ENCODE measurements at regions not wholly inside any gene's neighbourhood (a gene's known extent, or its start where the extent isn't known, plus 50 kb on each side); places are given as distances from the start of the nearest gene placed in this dataset.
A peak's percentile ranks its signal among the peaks of the same experiment; 100 is the strongest.
"Not testable (repeated sequence)": the region's sequence is repeated elsewhere in the genome, so short reads cannot be mapped to it uniquely, and the experiment has no call there.

DNA sequence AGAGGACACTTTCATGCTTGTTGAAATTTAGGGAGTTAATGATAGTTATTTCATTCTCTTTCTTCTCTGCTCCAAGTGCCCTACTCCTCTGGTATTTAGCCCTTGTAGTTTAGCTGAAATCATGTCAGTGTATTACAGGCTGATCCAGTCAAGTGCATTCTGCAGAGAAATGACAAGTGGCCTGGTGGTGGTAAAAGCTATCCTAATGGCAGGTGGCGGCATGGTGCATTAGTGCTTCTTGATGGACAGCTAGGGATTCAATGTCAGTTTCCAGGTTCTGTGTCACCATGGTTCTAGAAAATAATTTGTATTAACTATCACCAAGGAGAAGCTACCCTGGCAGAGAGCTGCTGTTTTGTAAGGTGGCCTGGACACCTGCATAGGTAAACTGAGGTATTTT lies 90.0 kb upstream of the BNIP2 start:
- Histone ChIP-seq H3K27me3 (ENCODE audit: control insufficient read depth, insufficient read depth, low read length, poor library complexity, severe bottlenecking) (no peaks in the 10 kb centered on the region), H3K27ac (ENCODE audit: low read depth, low read length) (no peak overlapping the region), H3K4me3 (ENCODE audit: low read length) (no peak overlapping the region), H3K9me3 (ENCODE audit: control insufficient read depth, low read length) (no peaks in the 10 kb centered on the region), H3K36me3 (ENCODE audit: control insufficient read depth, insufficient read depth, low read length) (no peaks in the 10 kb centered on the region), H3K9ac (ENCODE audit: extremely low read depth, low read length, poor library complexity, severe bottlenecking) (no peak overlapping the region), H3K4me1 (ENCODE audit: control insufficient read depth, insufficient read depth, low read length) (peaks cover 6% of the 10 kb centered on the region)
- no peak overlapping the region for H3K4me3 Mint-ChIP-seq
- H3K9me3 Mint-ChIP-seq: peaks cover 9% of the 10 kb centered on the region
- peaks cover 2% of the 10 kb centered on the region for H3K36me3 Mint-ChIP-seq (ENCODE audit: low read depth)
- DNase-seq: no peak
- WGBS, 2 experiments (ENCODE audit: insufficient coverage in 1 of 2, insufficient read length in 1 of 2): 100% methylated on average over 1 of the region's 1 CpG; no CpG with 5 or more reads in 1 of the 2 experiments
- TF ChIP-seq, protein P1, sequence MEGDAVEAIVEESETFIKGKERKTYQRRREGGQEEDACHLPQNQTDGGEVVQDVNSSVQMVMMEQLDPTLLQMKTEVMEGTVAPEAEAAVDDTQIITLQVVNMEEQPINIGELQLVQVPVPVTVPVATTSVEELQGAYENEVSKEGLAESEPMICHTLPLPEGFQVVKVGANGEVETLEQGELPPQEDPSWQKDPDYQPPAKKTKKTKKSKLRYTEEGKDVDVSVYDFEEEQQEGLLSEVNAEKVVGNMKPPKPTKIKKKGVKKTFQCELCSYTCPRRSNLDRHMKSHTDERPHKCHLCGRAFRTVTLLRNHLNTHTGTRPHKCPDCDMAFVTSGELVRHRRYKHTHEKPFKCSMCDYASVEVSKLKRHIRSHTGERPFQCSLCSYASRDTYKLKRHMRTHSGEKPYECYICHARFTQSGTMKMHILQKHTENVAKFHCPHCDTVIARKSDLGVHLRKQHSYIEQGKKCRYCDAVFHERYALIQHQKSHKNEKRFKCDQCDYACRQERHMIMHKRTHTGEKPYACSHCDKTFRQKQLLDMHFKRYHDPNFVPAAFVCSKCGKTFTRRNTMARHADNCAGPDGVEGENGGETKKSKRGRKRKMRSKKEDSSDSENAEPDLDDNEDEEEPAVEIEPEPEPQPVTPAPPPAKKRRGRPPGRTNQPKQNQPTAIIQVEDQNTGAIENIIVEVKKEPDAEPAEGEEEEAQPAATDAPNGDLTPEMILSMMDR (conservative IDR thresholded peaks at IDR 0.05): no peak
- peaks cover 21% of the 10 kb centered on the region for H3K27me3 Mint-ChIP-seq (ENCODE audit: insufficient read depth)
- H3K27ac Mint-ChIP-seq: no peak overlapping the region
- H3K4me1 Mint-ChIP-seq: peaks cover 9% of the 10 kb centered on the region

DNA sequence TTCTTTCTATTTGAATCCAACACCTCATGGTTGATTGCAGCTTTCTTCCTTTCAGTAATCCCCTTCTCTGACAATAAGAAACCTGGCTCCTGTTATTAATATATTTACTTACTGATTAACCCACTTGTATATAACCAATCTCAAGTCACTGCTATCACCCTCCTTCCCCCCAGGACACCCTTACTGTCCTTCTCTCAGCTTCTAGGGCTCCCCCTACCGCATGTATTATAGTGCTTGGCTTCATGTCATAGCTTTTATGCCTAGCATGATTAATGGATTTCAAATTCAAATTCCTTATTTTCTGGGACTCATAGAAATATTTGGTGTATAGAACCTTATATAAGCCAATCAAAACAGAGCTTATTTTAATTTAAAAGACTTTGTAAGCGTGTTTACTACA lies 75.7 kb upstream of the BNIP2 start:
- Mint-ChIP-seq H3K27me3 (ENCODE audit: insufficient read depth) (no peaks in the 10 kb centered on the region), H3K9me3 (no peaks in the 10 kb centered on the region), H3K36me3 (ENCODE audit: low read depth) (no peaks in the 10 kb centered on the region), H3K4me3 (no peak overlapping the region), H3K27ac (no peak overlapping the region), H3K4me1 (peaks cover 18% of the 10 kb centered on the region)
- no peak overlapping the region for H3K9ac ChIP-seq (ENCODE audit: extremely low read depth, low read length, poor library complexity, severe bottlenecking)
- no peak overlapping the region for H3K27ac ChIP-seq (ENCODE audit: low read depth, low read length)
- H3K36me3 ChIP-seq (ENCODE audit: control insufficient read depth, insufficient read depth, low read length): no peaks in the 10 kb centered on the region
- no peaks in the 10 kb centered on the region for H3K9me3 ChIP-seq (ENCODE audit: control insufficient read depth, low read length)
- no peak for DNase-seq
- no peaks in the 10 kb centered on the region for H3K27me3 ChIP-seq (ENCODE audit: control insufficient read depth, insufficient read depth, low read length, poor library complexity, severe bottlenecking)
- 77% methylated on average over 2 of the region's 2 CpGs; no CpG with 5 or more reads in 1 of the 2 experiments for WGBS, 2 experiments (ENCODE audit: insufficient coverage in 1 of 2, insufficient read length in 1 of 2)
- H3K4me3 ChIP-seq (ENCODE audit: low read length): no peak overlapping the region
- TF ChIP-seq, protein P1 (conservative IDR thresholded peaks at IDR 0.05): peak; percentile 59
- H3K4me1 ChIP-seq (ENCODE audit: control insufficient read depth, insufficient read depth, low read length): peaks cover 4% of the 10 kb centered on the region

DNA sequence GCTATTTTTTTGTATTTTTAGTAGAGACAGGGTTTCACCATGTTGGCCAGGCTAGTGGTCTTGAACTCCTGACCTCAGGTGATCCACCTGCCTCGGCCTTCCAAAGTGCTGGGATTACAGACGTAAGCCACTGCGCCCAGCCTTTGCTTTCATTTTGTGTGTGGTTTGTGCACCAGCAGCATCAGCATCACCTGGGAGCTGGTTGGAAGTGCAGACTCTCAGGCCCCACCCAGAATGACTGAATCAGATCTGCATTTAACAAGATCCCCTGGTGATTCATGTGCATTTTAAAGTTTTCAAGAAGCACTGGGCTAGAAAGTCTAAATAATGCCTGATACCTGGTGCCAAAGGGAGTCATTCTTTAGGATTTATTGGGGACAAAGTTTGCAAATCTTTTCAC lies 73.4 kb upstream of the BNIP2 start:
- Mint-ChIP-seq H3K36me3 (ENCODE audit: low read depth) (no peaks in the 10 kb centered on the region), H3K4me1 (peaks cover 18% of the 10 kb centered on the region), H3K27me3 (ENCODE audit: insufficient read depth) (no peaks in the 10 kb centered on the region), H3K27ac (no peak overlapping the region), H3K4me3 (no peak overlapping the region), H3K9me3 (no peaks in the 10 kb centered on the region)
- peak; percentile 57 for DNase-seq
- H3K27ac ChIP-seq (ENCODE audit: low read depth, low read length): no peak overlapping the region
- peaks cover 4% of the 10 kb centered on the region for H3K4me1 ChIP-seq (ENCODE audit: control insufficient read depth, insufficient read depth, low read length)
- TF ChIP-seq, protein P1 (conservative IDR thresholded peaks at IDR 0.05): no peak
- H3K27me3 ChIP-seq (ENCODE audit: control insufficient read depth, insufficient read depth, low read length, poor library complexity, severe bottlenecking): no peaks in the 10 kb centered on the region
- H3K9me3 ChIP-seq (ENCODE audit: control insufficient read depth, low read length): no peaks in the 10 kb centered on the region
- H3K4me3 ChIP-seq (ENCODE audit: low read length): no peak overlapping the region
- no peaks in the 10 kb centered on the region for H3K36me3 ChIP-seq (ENCODE audit: control insufficient read depth, insufficient read depth, low read length)
- H3K9ac ChIP-seq (ENCODE audit: extremely low read depth, low read length, poor library complexity, severe bottlenecking): no peak overlapping the region
- 81 to 83% methylated on average over 3 of the region's 3 CpGs for WGBS, 2 experiments (ENCODE audit: insufficient coverage in 1 of 2, insufficient read length in 1 of 2)

DNA sequence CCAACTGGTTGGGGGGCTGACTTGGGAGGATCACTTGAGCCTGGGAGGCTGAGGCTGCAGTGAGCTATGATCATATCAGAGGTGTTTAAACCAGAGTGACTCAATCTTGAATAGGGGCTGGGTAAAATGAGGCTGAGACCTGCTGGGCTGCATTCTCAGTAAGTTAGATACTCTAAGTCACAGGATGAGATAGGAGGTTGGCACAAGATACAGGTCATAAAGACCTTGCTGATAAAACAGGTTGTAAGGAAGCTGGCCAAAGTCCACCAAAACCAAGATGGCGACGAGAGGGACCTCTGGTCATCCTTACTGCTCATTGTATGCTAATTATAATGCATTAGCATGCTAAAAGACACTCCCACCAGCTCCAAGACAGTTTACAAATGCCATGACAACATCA lies 71.1 kb upstream of the BNIP2 start:
- H3K4me3 ChIP-seq (ENCODE audit: low read length); DNase-seq; H3K36me3 ChIP-seq (ENCODE audit: control insufficient read depth, insufficient read depth, low read length); H3K27me3 Mint-ChIP-seq (ENCODE audit: insufficient read depth); H3K9me3 ChIP-seq (ENCODE audit: control insufficient read depth, low read length); H3K9me3 Mint-ChIP-seq; H3K9ac ChIP-seq (ENCODE audit: extremely low read depth, low read length, poor library complexity, severe bottlenecking); H3K36me3 Mint-ChIP-seq (ENCODE audit: low read depth); H3K27me3 ChIP-seq (ENCODE audit: control insufficient read depth, insufficient read depth, low read length, poor library complexity, severe bottlenecking); H3K4me1 ChIP-seq (ENCODE audit: control insufficient read depth, insufficient read depth, low read length); H3K27ac Mint-ChIP-seq; H3K27ac ChIP-seq (ENCODE audit: low read depth, low read length); H3K4me3 Mint-ChIP-seq: not testable (repeated sequence)
- peaks cover 18% of the 10 kb centered on the region for H3K4me1 Mint-ChIP-seq
- WGBS, 2 experiments (ENCODE audit: insufficient coverage in 1 of 2, insufficient read length in 1 of 2): 88 to 97% methylated on average over 2 of the region's 2 CpGs

All from endodermal cell (in vitro differentiated cells).